ENCODE measurements at regions not wholly inside any gene's neighbourhood (a gene's known extent, or its start where the extent isn't known, plus 50 kb on each side); places are given as distances from the start of the nearest gene placed in this dataset.

GRCh38 chrX:26409636-26410035 lies 193.7 kb downstream of the MAGEB5 start:
- Histone ChIP-seq H3K36me3 (ENCODE audit: insufficient read depth) (no peaks in the 10 kb centered on the region), H3K27me3 (ENCODE audit: insufficient read depth, low read depth) (no peaks in the 10 kb centered on the region), H3K4me3 (IDR thresholded peaks at IDR 0.05; ENCODE audit: insufficient read depth, low read depth, low read length) (no peak overlapping the region), H3K27ac (no peak overlapping the region), H4K20me1 (ENCODE audit: insufficient read depth) (no peaks in the 10 kb centered on the region), H2AFZ (ENCODE audit: low read depth) (no peak overlapping the region), H3K4me1 (ENCODE audit: low read depth, poor library complexity, severe bottlenecking) (no peaks in the 10 kb centered on the region), H3K9ac (no peak overlapping the region), H3K4me2 (no peak overlapping the region), H3K79me2 (ENCODE audit: insufficient read depth, low read depth) (no peaks in the 10 kb centered on the region)
- TF ChIP-seq CTCF (conservative IDR thresholded peaks at IDR 0.05; ENCODE audit: low read depth, low read length), result no peak

GRCh38 chrX:26387906-26388305 lies 171.9 kb downstream of the MAGEB5 start:
- no peaks in the 10 kb centered on the region for H3K27me3 ChIP-seq (ENCODE audit: insufficient read depth, low read depth)
- H3K36me3 ChIP-seq (ENCODE audit: insufficient read depth), result no peaks in the 10 kb centered on the region
- no peak overlapping the region for H3K27ac ChIP-seq
- no peak overlapping the region for H3K4me3 ChIP-seq (IDR thresholded peaks at IDR 0.05; ENCODE audit: insufficient read depth, low read depth, low read length)
- H3K4me2 ChIP-seq, result no peak overlapping the region
- H3K4me1 ChIP-seq (ENCODE audit: low read depth, poor library complexity, severe bottlenecking), result no peaks in the 10 kb centered on the region
- no peak for TF ChIP-seq CTCF (conservative IDR thresholded peaks at IDR 0.05; ENCODE audit: low read depth, low read length)
- H4K20me1 ChIP-seq (ENCODE audit: insufficient read depth), result no peaks in the 10 kb centered on the region
- H3K79me2 ChIP-seq (ENCODE audit: insufficient read depth, low read depth), result no peaks in the 10 kb centered on the region
- no peak overlapping the region for H3K9ac ChIP-seq
- H2AFZ ChIP-seq (ENCODE audit: low read depth), result no peak overlapping the region

DNA sequence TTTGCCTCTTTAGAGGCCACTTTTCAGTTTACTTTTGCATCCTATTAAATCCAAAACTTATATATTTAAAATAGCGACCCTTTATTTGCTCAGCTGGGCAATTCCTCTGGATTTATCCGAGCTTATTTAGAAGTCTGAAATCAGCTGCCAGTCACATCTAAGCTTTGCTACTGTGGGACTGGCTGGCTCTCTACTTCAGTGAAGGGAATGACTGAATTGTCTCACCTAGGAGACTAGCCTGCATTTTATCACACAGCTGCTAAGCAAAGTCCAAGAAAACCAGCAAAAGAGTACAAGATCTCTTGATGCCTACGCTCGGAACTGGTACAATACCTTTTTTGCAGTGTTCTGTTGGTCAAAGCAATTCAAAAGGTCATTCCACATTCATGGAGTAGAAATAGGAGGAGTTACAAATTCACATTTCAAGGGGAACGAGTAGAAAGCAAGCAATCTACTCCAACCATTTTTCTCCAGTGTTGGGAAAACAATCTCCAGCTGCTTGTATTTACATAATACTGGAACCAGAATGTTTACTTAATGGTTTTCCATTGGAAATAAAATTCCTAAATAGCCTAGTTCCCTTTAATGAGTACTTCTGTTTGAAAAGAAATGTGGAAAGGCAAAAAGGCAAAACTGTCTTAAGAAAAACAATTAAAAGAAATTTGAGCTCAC lies 160.2 kb downstream of the MAGEB5 start:
- H3K9ac ChIP-seq, result no peak overlapping the region
- H3K27ac ChIP-seq, result no peak overlapping the region
- no peaks in the 10 kb centered on the region for H3K4me1 ChIP-seq (ENCODE audit: low read depth, poor library complexity, severe bottlenecking)
- no peaks in the 10 kb centered on the region for H3K79me2 ChIP-seq (ENCODE audit: insufficient read depth, low read depth)
- no peak for TF ChIP-seq CTCF (conservative IDR thresholded peaks at IDR 0.05; ENCODE audit: low read depth, low read length)
- no peaks in the 10 kb centered on the region for H3K36me3 ChIP-seq (ENCODE audit: insufficient read depth)
- H2AFZ ChIP-seq (ENCODE audit: low read depth), result no peak overlapping the region
- no peak overlapping the region for H3K4me3 ChIP-seq (IDR thresholded peaks at IDR 0.05; ENCODE audit: insufficient read depth, low read depth, low read length)
- no peaks in the 10 kb centered on the region for H3K27me3 ChIP-seq (ENCODE audit: insufficient read depth, low read depth)
- no peaks in the 10 kb centered on the region for H4K20me1 ChIP-seq (ENCODE audit: insufficient read depth)
- H3K4me2 ChIP-seq, result no peak overlapping the region

DNA sequence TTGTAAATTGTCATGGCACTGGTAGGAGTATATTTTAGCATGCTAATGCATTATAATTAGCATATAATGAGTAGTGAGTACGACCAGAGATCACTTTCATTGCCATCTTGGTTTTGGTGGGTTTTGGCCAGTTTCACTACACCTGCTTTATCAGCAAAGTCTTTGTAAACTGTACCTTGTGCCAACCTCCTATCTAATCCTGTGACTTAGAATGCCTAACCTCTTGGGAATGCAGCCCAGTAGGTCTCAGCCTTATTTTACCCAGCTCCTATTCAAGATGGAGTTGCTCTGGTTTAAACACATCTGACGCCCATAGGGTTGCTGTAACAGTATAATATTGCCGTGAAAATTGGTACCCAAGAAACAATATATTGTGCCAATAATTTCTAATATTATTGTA lies 159.4 kb downstream of the MAGEB5 start:
- Histone ChIP-seq H3K27me3 (ENCODE audit: insufficient read depth, low read depth) (no peaks in the 10 kb centered on the region), H3K4me2 (no peak overlapping the region), H3K27ac (no peak overlapping the region), H3K36me3 (ENCODE audit: insufficient read depth) (no peaks in the 10 kb centered on the region), H3K4me1 (ENCODE audit: low read depth, poor library complexity, severe bottlenecking) (no peaks in the 10 kb centered on the region), H3K79me2 (ENCODE audit: insufficient read depth, low read depth) (no peaks in the 10 kb centered on the region), H3K4me3 (IDR thresholded peaks at IDR 0.05; ENCODE audit: insufficient read depth, low read depth, low read length) (no peak overlapping the region), H3K9ac (no peak overlapping the region), H4K20me1 (ENCODE audit: insufficient read depth) (no peaks in the 10 kb centered on the region), H2AFZ (ENCODE audit: low read depth) (no peak overlapping the region)
- TF ChIP-seq CTCF (conservative IDR thresholded peaks at IDR 0.05; ENCODE audit: low read depth, low read length), result no peak
